Loucy (cell line): ENCODE measurements at regions not wholly inside any gene's neighbourhood (a gene's known extent, or its start where the extent isn't known, plus 50 kb on each side); places are given as distances from the start of the nearest gene placed in this dataset.

Source experiments
- H2AFZ ChIP-seq: fragments of 200-600 bp; sonication (generic); 2 replicates; pipeline ENCODE4 v1.6.0; 2016; ENCODE audit warnings: antibody characterized with exemption, mild to moderate bottlenecking, low read length, moderate library complexity
- H3F3A ChIP-seq: fragments of 200-600 bp; 2 replicates; pipeline ENCODE4 v1.6.0; 2016; ENCODE audit warnings: antibody characterized with exemption, low read depth, mild to moderate bottlenecking
- H3K27me3 ChIP-seq: fragments of 200-600 bp; sonication (generic); 2 replicates; pipeline ENCODE4 v1.6.1; 2014; ENCODE audit warnings: low read length, mild to moderate bottlenecking; ENCODE audit not compliant: insufficient read depth, poor library complexity, severe bottlenecking
- H3K36me3 ChIP-seq: fragments of 200-600 bp; sonication (generic); 2 replicates; pipeline ENCODE4 v1.6.1; 2016; ENCODE audit warnings: low read length; ENCODE audit not compliant: insufficient read depth
- H3K4me1 ChIP-seq: fragments of 200-600 bp; sonication (generic); 2 replicates; pipeline ENCODE4 v1.5.1; 2014; ENCODE audit warnings: low read length, mild to moderate bottlenecking; ENCODE audit not compliant: insufficient read depth, poor library complexity, severe bottlenecking
- H3K4me2 ChIP-seq: fragments of 200-600 bp; sonication (generic); 2 replicates; pipeline ENCODE4 v1.6.0; 2014; ENCODE audit warnings: antibody characterized with exemption, low read length, low read depth, mild to moderate bottlenecking; ENCODE audit not compliant: poor library complexity, severe bottlenecking
- H3K4me3 ChIP-seq: fragments of 200-600 bp; sonication (generic); 2 replicates; pipeline ENCODE4 v1.5.1; 2014; ENCODE audit warnings: low read length, mild to moderate bottlenecking, mixed read lengths; ENCODE audit not compliant: poor library complexity, severe bottlenecking
- H3K79me2 ChIP-seq: fragments of 200-600 bp; sonication (generic); 2 replicates; pipeline ENCODE4 v1.6.1; 2014; ENCODE audit warnings: low read length; ENCODE audit not compliant: insufficient read depth
- H3K9ac ChIP-seq: fragments of 200-600 bp; sonication (generic); 2 replicates; pipeline ENCODE4 v1.6.0; 2014; ENCODE audit warnings: mild to moderate bottlenecking, low read depth, low read length, moderate library complexity; ENCODE audit not compliant: poor library complexity, severe bottlenecking
- H3K9me2 ChIP-seq: fragments of 200-600 bp; sonication (generic); replicated peaks from 2 replicates; pipeline ENCODE4 v1.6.1; 2016; ENCODE audit warnings: low read depth, low read length, mixed read lengths
- H3K9me3 ChIP-seq: fragments of 200-600 bp; sonication (generic); 2 replicates; pipeline ENCODE4 v1.6.1; 2014; ENCODE audit warnings: mild to moderate bottlenecking, antibody characterized with exemption, low read length, low read depth; ENCODE audit not compliant: insufficient read depth
- H4K20me1 ChIP-seq: fragments of 200-600 bp; sonication (generic); 2 replicates; pipeline ENCODE4 v1.6.0; 2014; ENCODE audit warnings: antibody characterized with exemption, low read length, mild to moderate bottlenecking; ENCODE audit not compliant: insufficient read depth, poor library complexity, severe bottlenecking
- CTCF ChIP-seq: fragments of 200-600 bp; sonication (generic); conservative IDR thresholded peaks from 2 replicates; pipeline ENCODE4 v1.5.1; 2014; ENCODE audit warnings: mild to moderate bottlenecking, antibody characterized with exemption, low read length
- EZH2phosphoT487 ChIP-seq: fragments of 200-600 bp; IDR thresholded peaks from 2 replicates; pipeline ENCODE4 v1.6.1; 2018; ENCODE audit warnings: antibody characterized with exemption, mild to moderate bottlenecking, moderate library complexity, borderline replicate concordance

GRCh38 chr1:187873126-187873525 lies 1044.4 kb downstream of the PLA2G4A start:
- no peaks in the 10 kb centered on the region for H3K9me2 ChIP-seq
- H4K20me1 ChIP-seq: no peaks in the 10 kb centered on the region
- no peak overlapping the region for H3K9ac ChIP-seq
- no peaks in the 10 kb centered on the region for H3K36me3 ChIP-seq
- no peaks in the 10 kb centered on the region for H3K79me2 ChIP-seq
- no peaks in the 10 kb centered on the region for H3K9me3 ChIP-seq
- no peak for TF ChIP-seq CTCF
- no peak for TF ChIP-seq EZH2phosphoT487
- H3F3A ChIP-seq: no peaks in the 10 kb centered on the region
- H3K4me2 ChIP-seq: no peak overlapping the region
- H2AFZ ChIP-seq: no peak overlapping the region
- no peak overlapping the region for H3K4me3 ChIP-seq
- no peaks in the 10 kb centered on the region for H3K4me1 ChIP-seq
- H3K27me3 ChIP-seq: no peaks in the 10 kb centered on the region

GRCh38 chr1:187876775-187877174 lies 1048.0 kb downstream of the PLA2G4A start:
- H3K4me3 ChIP-seq: no peak overlapping the region
- no peak overlapping the region for H2AFZ ChIP-seq

GRCh38 chr1:187877220-187877619 lies 1048.5 kb downstream of the PLA2G4A start:
- Histone ChIP-seq H3K36me3 (no peaks in the 10 kb centered on the region), H2AFZ (no peak overlapping the region), H3K4me3 (no peak overlapping the region), H4K20me1 (no peaks in the 10 kb centered on the region), H3K9me2 (no peaks in the 10 kb centered on the region), H3K9ac (no peak overlapping the region), H3K9me3 (no peaks in the 10 kb centered on the region), H3K4me1 (no peaks in the 10 kb centered on the region), H3F3A (no peaks in the 10 kb centered on the region), H3K27me3 (no peaks in the 10 kb centered on the region), H3K79me2 (no peaks in the 10 kb centered on the region), H3K4me2 (no peak overlapping the region)
- TF ChIP-seq CTCF (no peak), EZH2phosphoT487 (no peak)

More at GRCh38 chr1:187876775-187877174, 1048.0 kb downstream of the PLA2G4A start:
- H3K9me2 ChIP-seq: no peaks in the 10 kb centered on the region
- no peaks in the 10 kb centered on the region for H3K79me2 ChIP-seq
- no peak overlapping the region for H3K9ac ChIP-seq
- no peak overlapping the region for H3K4me2 ChIP-seq
- H4K20me1 ChIP-seq: no peaks in the 10 kb centered on the region
- no peaks in the 10 kb centered on the region for H3K27me3 ChIP-seq
- no peaks in the 10 kb centered on the region for H3K9me3 ChIP-seq
- TF ChIP-seq EZH2phosphoT487 (no peak), CTCF (no peak)
- no peaks in the 10 kb centered on the region for H3F3A ChIP-seq
- no peaks in the 10 kb centered on the region for H3K36me3 ChIP-seq
- H3K4me1 ChIP-seq: no peaks in the 10 kb centered on the region
